ENCODE measurements at regions not wholly inside any gene's neighbourhood (a gene's known extent, or its start where the extent isn't known, plus 50 kb on each side); places are given as distances from the start of the nearest gene placed in this dataset.

DNA sequence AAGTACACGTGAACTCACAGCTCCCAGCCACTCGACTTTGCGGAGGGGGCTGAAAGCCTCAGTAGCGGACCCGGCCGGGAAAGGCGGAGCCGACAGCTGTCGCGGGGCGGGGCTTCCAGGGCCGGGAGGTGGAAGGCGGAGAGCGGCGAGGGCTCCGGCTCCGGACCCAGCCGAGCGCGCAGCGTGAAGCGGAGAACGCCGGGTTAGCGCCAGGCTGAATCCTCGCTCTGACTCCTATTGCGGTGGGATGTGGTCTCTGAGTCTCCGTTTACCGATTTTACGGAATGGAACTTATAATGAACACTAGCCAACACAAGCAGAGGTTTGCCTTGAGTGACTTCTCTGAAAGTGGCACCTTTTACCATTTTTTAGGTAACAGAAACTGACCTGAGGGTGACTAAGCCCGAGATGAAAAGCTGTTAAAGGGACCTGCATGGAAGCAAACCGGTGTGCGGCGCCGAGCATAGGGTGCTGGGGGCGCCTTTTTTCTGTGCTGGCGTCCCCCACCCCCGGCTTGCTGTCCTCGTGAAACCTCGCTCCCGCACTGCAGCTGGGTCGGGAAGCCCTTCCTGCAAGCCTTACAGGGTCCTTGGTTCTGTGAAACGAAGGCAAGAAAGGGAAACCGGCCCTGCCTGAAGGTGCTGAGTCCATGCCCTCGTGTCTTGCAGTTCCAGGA lies 72.9 kb downstream of the EN1 start:
- intact Hi-C loops (cut with DNase I): no loop called here
- 1% methylated on average over 45 of the region's 45 CpGs for WGBS, 3 donors
- DNase-seq: peak; percentile 16 to 55 (median 31)
- no peak overlapping the region for H3K27ac ChIP-seq
- no peaks in the 10 kb centered on the region for H3K36me3 ChIP-seq
- H3K27me3 ChIP-seq: no peaks in the 10 kb centered on the region
- peaks cover 5% of the 10 kb centered on the region for H3K4me1 ChIP-seq (ENCODE audit: insufficient read depth)
- H3K4me3 ChIP-seq: peak overlapping the region; percentile 23
- TF ChIP-seq EP300 (IDR thresholded peaks at IDR 0.05) (no peak), POLR2A (IDR thresholded peaks at IDR 0.05) (no peak)
- TF ChIP-seq, protein P1, sequence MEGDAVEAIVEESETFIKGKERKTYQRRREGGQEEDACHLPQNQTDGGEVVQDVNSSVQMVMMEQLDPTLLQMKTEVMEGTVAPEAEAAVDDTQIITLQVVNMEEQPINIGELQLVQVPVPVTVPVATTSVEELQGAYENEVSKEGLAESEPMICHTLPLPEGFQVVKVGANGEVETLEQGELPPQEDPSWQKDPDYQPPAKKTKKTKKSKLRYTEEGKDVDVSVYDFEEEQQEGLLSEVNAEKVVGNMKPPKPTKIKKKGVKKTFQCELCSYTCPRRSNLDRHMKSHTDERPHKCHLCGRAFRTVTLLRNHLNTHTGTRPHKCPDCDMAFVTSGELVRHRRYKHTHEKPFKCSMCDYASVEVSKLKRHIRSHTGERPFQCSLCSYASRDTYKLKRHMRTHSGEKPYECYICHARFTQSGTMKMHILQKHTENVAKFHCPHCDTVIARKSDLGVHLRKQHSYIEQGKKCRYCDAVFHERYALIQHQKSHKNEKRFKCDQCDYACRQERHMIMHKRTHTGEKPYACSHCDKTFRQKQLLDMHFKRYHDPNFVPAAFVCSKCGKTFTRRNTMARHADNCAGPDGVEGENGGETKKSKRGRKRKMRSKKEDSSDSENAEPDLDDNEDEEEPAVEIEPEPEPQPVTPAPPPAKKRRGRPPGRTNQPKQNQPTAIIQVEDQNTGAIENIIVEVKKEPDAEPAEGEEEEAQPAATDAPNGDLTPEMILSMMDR (IDR thresholded peaks at IDR 0.05): no peak
- no peaks in the 10 kb centered on the region for H3K9me3 ChIP-seq

DNA sequence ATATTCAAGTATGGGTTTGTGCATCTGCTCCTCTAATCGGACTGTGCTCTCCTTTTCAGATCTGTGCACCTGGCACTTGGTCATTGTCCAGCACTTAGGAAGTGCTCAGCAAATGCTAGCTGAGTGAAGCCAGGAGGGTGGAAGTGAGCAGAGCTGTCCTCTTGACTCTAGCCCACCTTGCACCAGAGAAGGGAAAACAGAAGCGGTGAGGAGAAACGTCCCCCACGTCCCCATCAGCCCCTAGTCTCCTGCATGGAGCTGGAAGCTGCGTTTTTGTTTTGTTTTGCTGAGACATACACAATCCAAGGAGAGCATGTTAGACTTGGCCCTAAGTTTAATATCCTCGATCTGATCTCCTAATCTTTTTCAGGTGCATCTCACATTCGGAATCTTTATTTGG lies 73.6 kb downstream of the EN1 start:
- DNase-seq: no peak
- Histone ChIP-seq H3K36me3 (no peaks in the 10 kb centered on the region), H3K27me3 (no peaks in the 10 kb centered on the region), H3K27ac (no peak overlapping the region), H3K4me1 (ENCODE audit: insufficient read depth) (peaks cover 5% of the 10 kb centered on the region), H3K9me3 (no peaks in the 10 kb centered on the region), H3K4me3 (no peak overlapping the region)
- intact Hi-C loops (cut with DNase I): no loop called here
- 29 to 46% (median 33%) methylated on average over 7 of the region's 7 CpGs for WGBS, 3 donors
- TF ChIP-seq POLR2A (IDR thresholded peaks at IDR 0.05): no peak
- no peak for TF ChIP-seq EP300 (IDR thresholded peaks at IDR 0.05)
- TF ChIP-seq, protein P1 (IDR thresholded peaks at IDR 0.05): no peak

DNA sequence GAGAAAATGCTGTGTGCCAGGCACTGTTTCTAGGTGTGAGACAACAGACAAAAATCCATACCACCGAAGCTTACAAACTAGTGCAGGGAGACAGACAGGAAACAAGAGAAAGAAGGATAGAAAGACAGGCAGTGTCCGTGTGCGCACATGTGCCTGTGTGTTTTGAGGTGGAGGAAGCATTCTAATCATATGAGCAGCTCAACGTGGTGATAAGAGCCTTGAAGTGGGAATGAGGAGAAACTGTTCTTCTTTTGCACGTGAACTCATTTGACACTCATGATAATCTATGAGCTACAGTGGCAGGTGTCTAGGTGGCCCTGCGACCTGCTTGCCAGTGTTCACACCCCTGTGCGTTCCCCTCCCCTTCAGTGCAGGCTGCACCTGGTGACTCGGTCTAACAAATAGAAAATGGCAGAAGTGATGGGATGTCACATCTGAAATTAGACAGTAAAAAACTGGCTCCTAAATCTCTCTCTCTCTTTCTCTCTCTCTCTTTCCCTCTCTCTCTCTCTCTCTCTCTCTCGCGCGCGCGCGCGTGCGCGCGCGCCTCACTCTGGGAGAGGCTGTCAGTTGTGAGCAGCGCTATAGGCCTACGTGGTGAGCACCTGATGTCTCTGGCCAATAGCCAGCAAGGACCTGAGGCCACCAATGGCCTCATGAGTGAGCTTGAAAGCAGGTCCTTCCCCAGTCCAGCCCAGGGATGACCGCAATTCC lies 74.8 kb downstream of the EN1 start:
- 79 to 88% (median 85%) methylated on average over 20 to 22 of the region's 22 CpGs for WGBS, 3 donors

DNA sequence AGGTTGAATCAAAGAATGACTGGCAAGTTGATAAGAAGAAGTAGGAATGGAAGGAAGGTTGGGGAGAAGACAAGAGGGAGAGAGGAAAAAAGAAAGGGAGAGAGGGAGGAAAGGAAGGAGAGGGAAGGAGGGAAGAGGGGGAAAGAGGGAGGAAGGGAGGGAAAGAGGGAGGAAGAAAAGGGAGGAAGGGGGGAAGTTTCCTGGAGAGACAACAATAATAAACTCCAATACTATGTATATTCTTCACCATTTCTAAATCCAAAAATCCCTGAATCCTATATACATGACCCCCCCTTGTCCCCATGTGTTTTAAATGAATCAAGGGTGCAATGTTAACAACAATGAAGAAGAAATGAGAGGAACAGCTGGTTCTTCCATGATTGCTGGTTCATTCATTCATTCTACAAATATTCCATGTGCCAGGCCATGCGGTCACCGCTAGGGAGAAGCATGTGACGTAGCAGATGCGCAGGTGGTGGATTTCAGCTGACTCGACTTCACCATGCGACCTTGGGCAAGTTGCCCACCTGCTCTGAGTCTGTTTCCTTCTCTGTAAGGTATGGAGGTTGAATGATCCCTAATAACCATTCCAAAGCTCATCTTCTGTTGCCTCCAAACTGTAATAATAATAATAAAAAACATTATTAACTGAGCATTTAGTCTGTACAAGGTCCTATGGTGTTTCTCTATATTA lies 77.6 kb downstream of the EN1 start:
- intact Hi-C loops (cut with DNase I): no loop called here
- Histone ChIP-seq H3K27me3 (no peaks in the 10 kb centered on the region), H3K4me1 (ENCODE audit: insufficient read depth) (peaks cover 4% of the 10 kb centered on the region), H3K27ac (no peak overlapping the region), H3K4me3 (no peak overlapping the region), H3K9me3 (no peaks in the 10 kb centered on the region), H3K36me3 (no peaks in the 10 kb centered on the region)
- no peak for DNase-seq
- TF ChIP-seq, protein P1 (IDR thresholded peaks at IDR 0.05): no peak
- TF ChIP-seq EP300 (IDR thresholded peaks at IDR 0.05) (no peak), POLR2A (IDR thresholded peaks at IDR 0.05) (no peak)
- 36 to 75% (median 50%) methylated on average over 6 of the region's 6 CpGs for whole genome bisulfite sequencing, 3 donors

More for the DNA sequence above, 74.8 kb downstream of the EN1 start:
- Histone ChIP-seq H3K27me3 (no peaks in the 10 kb centered on the region), H3K4me3 (no peak overlapping the region), H3K27ac (no peak overlapping the region), H3K4me1 (ENCODE audit: insufficient read depth) (peaks cover 5% of the 10 kb centered on the region), H3K36me3 (no peaks in the 10 kb centered on the region), H3K9me3 (no peaks in the 10 kb centered on the region)
- intact Hi-C loops (cut with DNase I): no loop called here
- DNase-seq: no peak
- TF ChIP-seq EP300 (IDR thresholded peaks at IDR 0.05) (no peak), POLR2A (IDR thresholded peaks at IDR 0.05) (no peak)
- TF ChIP-seq, protein P1 (IDR thresholded peaks at IDR 0.05): no peak

Measured in ovary (tissue), 7 donors.